ENCODE measurements at regions not wholly inside any gene's neighbourhood (a gene's known extent, or its start where the extent isn't known, plus 50 kb on each side); places are given as distances from the start of the nearest gene placed in this dataset.
"Not testable (repeated sequence)": the region's sequence is repeated elsewhere in the genome, so short reads cannot be mapped to it uniquely, and the experiment has no call there.

DNA sequence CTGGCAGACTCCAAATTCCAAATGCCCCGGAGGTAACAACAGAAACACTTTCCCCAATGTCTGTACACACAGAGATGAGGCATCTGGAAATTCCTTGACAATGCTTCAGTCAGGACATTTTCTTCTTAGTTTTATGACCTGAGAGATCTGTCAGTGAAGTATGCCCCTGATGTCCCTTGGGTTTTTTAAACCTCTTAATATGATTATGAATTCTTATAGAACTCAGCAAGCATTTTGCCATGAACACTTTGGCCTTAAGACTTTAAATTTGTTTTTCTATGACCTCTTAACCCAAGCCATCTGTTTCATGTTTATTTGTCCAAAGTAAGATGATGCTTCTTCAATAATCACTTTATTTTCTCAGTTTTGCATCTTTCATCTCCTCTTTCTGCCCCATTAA lies 1206.2 kb downstream of the GATA3 start:
- H3K9me2 ChIP-seq (replicated peaks; ENCODE audit: insufficient read depth, low read length), result no peaks in the 10 kb centered on the region
- H3K27ac ChIP-seq (ENCODE audit: low read depth, low read length), result no peak overlapping the region
- H3K9ac ChIP-seq (ENCODE audit: low read length), result no peak overlapping the region
- no peak for TF ChIP-seq EZH2phosphoT487 (conservative IDR thresholded peaks at IDR 0.05; ENCODE audit: low read length)
- TF ChIP-seq, protein P1, sequence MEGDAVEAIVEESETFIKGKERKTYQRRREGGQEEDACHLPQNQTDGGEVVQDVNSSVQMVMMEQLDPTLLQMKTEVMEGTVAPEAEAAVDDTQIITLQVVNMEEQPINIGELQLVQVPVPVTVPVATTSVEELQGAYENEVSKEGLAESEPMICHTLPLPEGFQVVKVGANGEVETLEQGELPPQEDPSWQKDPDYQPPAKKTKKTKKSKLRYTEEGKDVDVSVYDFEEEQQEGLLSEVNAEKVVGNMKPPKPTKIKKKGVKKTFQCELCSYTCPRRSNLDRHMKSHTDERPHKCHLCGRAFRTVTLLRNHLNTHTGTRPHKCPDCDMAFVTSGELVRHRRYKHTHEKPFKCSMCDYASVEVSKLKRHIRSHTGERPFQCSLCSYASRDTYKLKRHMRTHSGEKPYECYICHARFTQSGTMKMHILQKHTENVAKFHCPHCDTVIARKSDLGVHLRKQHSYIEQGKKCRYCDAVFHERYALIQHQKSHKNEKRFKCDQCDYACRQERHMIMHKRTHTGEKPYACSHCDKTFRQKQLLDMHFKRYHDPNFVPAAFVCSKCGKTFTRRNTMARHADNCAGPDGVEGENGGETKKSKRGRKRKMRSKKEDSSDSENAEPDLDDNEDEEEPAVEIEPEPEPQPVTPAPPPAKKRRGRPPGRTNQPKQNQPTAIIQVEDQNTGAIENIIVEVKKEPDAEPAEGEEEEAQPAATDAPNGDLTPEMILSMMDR (IDR thresholded peaks at IDR 0.05; ENCODE audit: insufficient read depth, low read length, poor library complexity, severe bottlenecking), result no peak
- H4K20me1 ChIP-seq (ENCODE audit: low read depth, low read length), result no peaks in the 10 kb centered on the region
- no peak overlapping the region for H2AFZ ChIP-seq (ENCODE audit: low read depth, low read length, severe bottlenecking)
- H3K79me2 ChIP-seq (ENCODE audit: insufficient read depth, low read length), result no peaks in the 10 kb centered on the region
- no peak overlapping the region for H3K4me2 ChIP-seq (ENCODE audit: low read depth, low read length, poor library complexity, severe bottlenecking)
- no peaks in the 10 kb centered on the region for H3F3A ChIP-seq (ENCODE audit: insufficient read depth)
- no peak overlapping the region for H3K4me3 ChIP-seq (ENCODE audit: insufficient read depth, low read length, poor library complexity, severe bottlenecking)
- no peaks in the 10 kb centered on the region for H3K36me3 ChIP-seq (ENCODE audit: low read length)
- no peaks in the 10 kb centered on the region for H3K9me3 ChIP-seq (ENCODE audit: insufficient read depth, low read length)
- no peaks in the 10 kb centered on the region for H3K27me3 ChIP-seq (ENCODE audit: low read length)

DNA sequence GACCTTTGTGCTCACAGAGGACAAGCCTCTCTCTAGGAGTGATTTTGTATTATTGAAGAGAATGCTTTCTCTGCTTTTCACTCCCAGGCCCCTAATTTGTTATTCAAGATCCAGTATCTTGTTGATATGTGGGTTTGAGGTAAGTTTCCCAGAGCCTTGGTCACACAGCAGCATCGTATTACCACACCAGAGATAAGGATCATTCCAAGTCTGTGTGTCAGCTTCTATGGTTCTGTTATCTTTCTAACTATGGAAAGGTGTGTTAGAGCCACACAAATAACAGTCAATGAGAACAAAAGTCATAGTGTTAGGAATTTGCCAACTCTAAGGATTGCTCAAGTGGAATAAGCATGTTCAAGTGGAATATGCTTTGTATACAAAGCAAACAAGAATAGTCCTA lies 1208.3 kb downstream of the GATA3 start:
- H4K20me1 ChIP-seq (ENCODE audit: low read depth, low read length), result no peaks in the 10 kb centered on the region
- H3K79me2 ChIP-seq (ENCODE audit: insufficient read depth, low read length), result no peaks in the 10 kb centered on the region
- H3K4me3 ChIP-seq (ENCODE audit: insufficient read depth, low read length, poor library complexity, severe bottlenecking), result no peak overlapping the region
- no peak overlapping the region for H3K9ac ChIP-seq (ENCODE audit: low read length)
- H3K4me2 ChIP-seq (ENCODE audit: low read depth, low read length, poor library complexity, severe bottlenecking), result no peak overlapping the region
- no peaks in the 10 kb centered on the region for H3K27me3 ChIP-seq (ENCODE audit: low read length)
- no peaks in the 10 kb centered on the region for H3K9me3 ChIP-seq (ENCODE audit: insufficient read depth, low read length)
- TF ChIP-seq, protein P1 (IDR thresholded peaks at IDR 0.05; ENCODE audit: insufficient read depth, low read length, poor library complexity, severe bottlenecking), result no peak
- no peaks in the 10 kb centered on the region for H3K36me3 ChIP-seq (ENCODE audit: low read length)
- H3F3A ChIP-seq (ENCODE audit: insufficient read depth), result no peaks in the 10 kb centered on the region
- H2AFZ ChIP-seq (ENCODE audit: low read depth, low read length, severe bottlenecking), result no peak overlapping the region
- H3K9me2 ChIP-seq (replicated peaks; ENCODE audit: insufficient read depth, low read length), result no peaks in the 10 kb centered on the region
- no peak overlapping the region for H3K27ac ChIP-seq (ENCODE audit: low read depth, low read length)

DNA sequence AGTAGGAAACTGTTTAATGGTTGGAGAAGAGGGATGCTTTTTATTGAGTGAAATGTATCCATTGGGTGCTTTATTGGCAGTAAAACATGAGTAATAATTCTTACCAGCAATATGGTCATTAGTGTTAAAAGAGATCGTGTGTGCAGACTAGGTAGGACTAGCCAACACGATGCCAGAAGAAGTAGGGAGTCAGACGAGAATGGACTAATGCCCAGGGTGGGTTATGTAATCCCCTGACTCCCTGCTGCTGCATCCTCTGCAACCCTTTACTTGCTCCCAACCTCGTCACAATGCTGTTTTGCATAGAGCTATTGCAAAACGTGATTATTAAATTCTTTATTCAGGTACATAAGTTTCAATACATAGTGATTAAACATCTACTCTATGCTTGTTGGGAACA lies 1213.7 kb downstream of the GATA3 start:
- no peaks in the 10 kb centered on the region for H3K36me3 ChIP-seq (ENCODE audit: low read length)
- no peak overlapping the region for H3K4me2 ChIP-seq (ENCODE audit: low read depth, low read length, poor library complexity, severe bottlenecking)
- H3K9ac ChIP-seq (ENCODE audit: low read length), result no peak overlapping the region
- H3K27me3 ChIP-seq (ENCODE audit: low read length), result no peaks in the 10 kb centered on the region
- no peaks in the 10 kb centered on the region for H3K79me2 ChIP-seq (ENCODE audit: insufficient read depth, low read length)
- H2AFZ ChIP-seq (ENCODE audit: low read depth, low read length, severe bottlenecking), result no peak overlapping the region
- TF ChIP-seq, protein P1 (IDR thresholded peaks at IDR 0.05; ENCODE audit: insufficient read depth, low read length, poor library complexity, severe bottlenecking), result no peak
- no peak for TF ChIP-seq EZH2phosphoT487 (conservative IDR thresholded peaks at IDR 0.05; ENCODE audit: low read length)
- no peaks in the 10 kb centered on the region for H3K9me2 ChIP-seq (replicated peaks; ENCODE audit: insufficient read depth, low read length)
- H3K4me3 ChIP-seq (ENCODE audit: insufficient read depth, low read length, poor library complexity, severe bottlenecking), result no peak overlapping the region
- no peaks in the 10 kb centered on the region for H3F3A ChIP-seq (ENCODE audit: insufficient read depth)
- no peaks in the 10 kb centered on the region for H3K9me3 ChIP-seq (ENCODE audit: insufficient read depth, low read length)
- no peak overlapping the region for H3K27ac ChIP-seq (ENCODE audit: low read depth, low read length)
- H4K20me1 ChIP-seq (ENCODE audit: low read depth, low read length), result no peaks in the 10 kb centered on the region

DNA sequence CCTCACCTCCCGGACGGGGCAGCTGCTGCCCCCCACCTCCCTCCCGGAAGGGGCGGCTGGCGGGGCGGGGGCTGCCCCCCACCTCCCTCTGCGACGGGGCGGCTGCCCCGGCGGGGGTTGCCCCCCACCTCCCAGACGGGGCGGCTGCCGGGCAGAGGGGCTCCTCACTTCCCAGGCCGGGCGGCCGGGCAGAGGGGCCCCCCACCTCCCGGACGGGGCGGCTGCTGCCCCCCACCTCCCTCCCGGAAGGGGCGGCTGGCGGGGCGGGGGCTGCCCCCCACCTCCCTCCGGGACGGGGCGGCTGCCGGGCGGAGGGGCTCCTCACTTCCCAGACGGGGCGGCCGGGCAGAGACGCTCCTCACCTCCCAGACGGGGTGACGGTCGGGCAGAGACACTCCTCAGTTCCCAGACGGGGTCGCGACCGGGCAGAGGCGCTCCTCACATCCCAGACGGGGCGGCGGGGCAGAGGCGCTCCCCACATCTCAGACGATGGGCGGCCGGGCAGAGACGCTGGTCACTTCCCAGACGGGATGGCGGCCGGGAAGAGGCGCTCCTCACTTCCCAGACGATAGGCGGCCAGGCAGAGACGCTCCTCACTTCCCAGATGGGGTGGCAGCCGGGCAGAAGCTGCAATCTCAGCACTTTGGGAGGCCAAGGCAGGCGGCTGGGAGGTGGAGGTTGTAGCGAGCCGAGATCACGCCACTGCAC lies 1218.8 kb downstream of the GATA3 start:
- not testable (repeated sequence) for H3K9me2 ChIP-seq (replicated peaks; ENCODE audit: insufficient read depth, low read length); H3K27ac ChIP-seq (ENCODE audit: low read depth, low read length); H3K4me3 ChIP-seq (ENCODE audit: insufficient read depth, low read length, poor library complexity, severe bottlenecking); H3K27me3 ChIP-seq (ENCODE audit: low read length); H2AFZ ChIP-seq (ENCODE audit: low read depth, low read length, severe bottlenecking); H3K9me3 ChIP-seq (ENCODE audit: insufficient read depth, low read length); H3F3A ChIP-seq (ENCODE audit: insufficient read depth); H3K79me2 ChIP-seq (ENCODE audit: insufficient read depth, low read length); H3K36me3 ChIP-seq (ENCODE audit: low read length); H3K4me2 ChIP-seq (ENCODE audit: low read depth, low read length, poor library complexity, severe bottlenecking); H4K20me1 ChIP-seq (ENCODE audit: low read depth, low read length); H3K9ac ChIP-seq (ENCODE audit: low read length)
